ENCODE measurements at regions not wholly inside any gene's neighbourhood (a gene's known extent, or its start where the extent isn't known, plus 50 kb on each side); places are given as distances from the start of the nearest gene placed in this dataset.

DNA sequence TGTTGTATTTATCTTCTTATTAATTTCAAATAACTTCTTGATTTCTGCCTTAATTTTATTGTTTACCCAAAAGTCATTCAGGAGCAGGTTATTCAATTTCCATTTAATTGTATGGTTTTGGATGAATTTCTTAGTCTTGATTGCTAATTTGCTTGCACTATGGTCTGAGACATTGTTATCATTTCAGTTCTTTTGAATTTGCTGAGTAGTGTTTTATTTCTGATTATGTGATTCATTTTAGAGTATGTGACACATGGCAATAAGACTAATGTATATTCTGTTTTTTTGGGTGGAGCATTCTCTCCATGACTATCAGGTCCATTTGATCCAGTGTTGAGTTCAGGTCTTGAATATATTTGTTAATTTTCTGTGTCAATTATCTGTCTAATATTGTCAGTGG, 236.7 kb downstream of the EDA2R start:
- DNase-seq (ENCODE audit: low read depth, low spot score), result no peak
- no TSS peak for BruUV-seq (replicated peaks)
- Histone ChIP-seq H3K36me3 (ENCODE audit: control insufficient read depth in 2 of 2, insufficient read depth in 2 of 2, low read length in 1 of 2) (no peaks in the 10 kb centered on the region), H4K20me1 (ENCODE audit: control insufficient read depth, insufficient read depth) (no peaks in the 10 kb centered on the region), H3K27ac (ENCODE audit: control insufficient read depth, insufficient read depth) (no peak overlapping the region), H3K4me1 (ENCODE audit: control insufficient read depth, insufficient read depth, low read length) (no peaks in the 10 kb centered on the region), H3K9ac (ENCODE audit: control insufficient read depth, insufficient read depth, low read length) (no peak overlapping the region), H3K4me2 (ENCODE audit: control insufficient read depth, insufficient read depth) (no peak overlapping the region), H3K9me3 (replicated peaks; ENCODE audit: control insufficient read depth, insufficient read depth, low read length) (no peaks in the 10 kb centered on the region), H3K27me3 (replicated peaks in 1 of 2; ENCODE audit: control insufficient read depth in 2 of 2, insufficient read depth in 2 of 2, low read length in 1 of 2) (no peaks in the 10 kb centered on the region), H2AFZ (ENCODE audit: control insufficient read depth, low read depth, low read length) (no peak overlapping the region), H3K4me3 (no peak overlapping the region), H3K79me2 (ENCODE audit: control insufficient read depth, insufficient read depth, low read length) (no peaks in the 10 kb centered on the region)
- intact Hi-C loops (cut with micrococcal nuclease; ENCODE audit: unreplicated experiment), result loop anchor here (10.0 kb wide), 1 partner anchor 387 kb away; no protein-coding TSS in a partner anchor
- no peak for TF ChIP-seq NFXL1 (IDR thresholded peaks at IDR 0.05; ENCODE audit: borderline replicate concordance)
- TF ChIP-seq, protein P1, sequence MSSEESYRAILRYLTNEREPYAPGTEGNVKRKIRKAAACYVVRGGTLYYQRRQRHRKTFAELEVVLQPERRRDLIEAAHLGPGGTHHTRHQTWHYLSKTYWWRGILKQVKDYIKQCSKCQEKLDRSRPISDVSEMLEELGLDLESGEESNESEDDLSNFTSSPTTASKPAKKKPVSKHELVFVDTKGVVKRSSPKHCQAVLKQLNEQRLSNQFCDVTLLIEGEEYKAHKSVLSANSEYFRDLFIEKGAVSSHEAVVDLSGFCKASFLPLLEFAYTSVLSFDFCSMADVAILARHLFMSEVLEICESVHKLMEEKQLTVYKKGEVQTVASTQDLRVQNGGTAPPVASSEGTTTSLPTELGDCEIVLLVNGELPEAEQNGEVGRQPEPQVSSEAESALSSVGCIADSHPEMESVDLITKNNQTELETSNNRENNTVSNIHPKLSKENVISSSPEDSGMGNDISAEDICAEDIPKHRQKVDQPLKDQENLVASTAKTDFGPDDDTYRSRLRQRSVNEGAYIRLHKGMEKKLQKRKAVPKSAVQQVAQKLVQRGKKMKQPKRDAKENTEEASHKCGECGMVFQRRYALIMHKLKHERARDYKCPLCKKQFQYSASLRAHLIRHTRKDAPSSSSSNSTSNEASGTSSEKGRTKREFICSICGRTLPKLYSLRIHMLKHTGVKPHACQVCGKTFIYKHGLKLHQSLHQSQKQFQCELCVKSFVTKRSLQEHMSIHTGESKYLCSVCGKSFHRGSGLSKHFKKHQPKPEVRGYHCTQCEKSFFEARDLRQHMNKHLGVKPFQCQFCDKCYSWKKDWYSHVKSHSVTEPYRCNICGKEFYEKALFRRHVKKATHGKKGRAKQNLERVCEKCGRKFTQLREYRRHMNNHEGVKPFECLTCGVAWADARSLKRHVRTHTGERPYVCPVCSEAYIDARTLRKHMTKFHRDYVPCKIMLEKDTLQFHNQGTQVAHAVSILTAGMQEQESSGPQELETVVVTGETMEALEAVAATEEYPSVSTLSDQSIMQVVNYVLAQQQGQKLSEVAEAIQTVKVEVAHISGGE (CRISPR knock-in tag; IDR thresholded peaks at IDR 0.05), result no peak
- TF ChIP-seq, protein P2, sequence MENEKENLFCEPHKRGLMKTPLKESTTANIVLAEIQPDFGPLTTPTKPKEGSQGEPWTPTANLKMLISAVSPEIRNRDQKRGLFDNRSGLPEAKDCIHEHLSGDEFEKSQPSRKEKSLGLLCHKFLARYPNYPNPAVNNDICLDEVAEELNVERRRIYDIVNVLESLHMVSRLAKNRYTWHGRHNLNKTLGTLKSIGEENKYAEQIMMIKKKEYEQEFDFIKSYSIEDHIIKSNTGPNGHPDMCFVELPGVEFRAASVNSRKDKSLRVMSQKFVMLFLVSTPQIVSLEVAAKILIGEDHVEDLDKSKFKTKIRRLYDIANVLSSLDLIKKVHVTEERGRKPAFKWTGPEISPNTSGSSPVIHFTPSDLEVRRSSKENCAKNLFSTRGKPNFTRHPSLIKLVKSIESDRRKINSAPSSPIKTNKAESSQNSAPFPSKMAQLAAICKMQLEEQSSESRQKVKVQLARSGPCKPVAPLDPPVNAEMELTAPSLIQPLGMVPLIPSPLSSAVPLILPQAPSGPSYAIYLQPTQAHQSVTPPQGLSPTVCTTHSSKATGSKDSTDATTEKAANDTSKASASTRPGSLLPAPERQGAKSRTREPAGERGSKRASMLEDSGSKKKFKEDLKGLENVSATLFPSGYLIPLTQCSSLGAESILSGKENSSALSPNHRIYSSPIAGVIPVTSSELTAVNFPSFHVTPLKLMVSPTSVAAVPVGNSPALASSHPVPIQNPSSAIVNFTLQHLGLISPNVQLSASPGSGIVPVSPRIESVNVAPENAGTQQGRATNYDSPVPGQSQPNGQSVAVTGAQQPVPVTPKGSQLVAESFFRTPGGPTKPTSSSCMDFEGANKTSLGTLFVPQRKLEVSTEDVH (IDR thresholded peaks at IDR 0.05; ENCODE audit: low read depth, partially characterized antibody), result no peak
- no peak for TF ChIP-seq NBN (IDR thresholded peaks at IDR 0.05)
- POLR2A ChIA-PET, result no interaction called here
- FAIRE-seq, result no peak
- SMC1A ChIA-PET (ENCODE audit: uncharacterized antibody, unreplicated experiment), result no interaction called here
- no peak for ATAC-seq
- CTCF ChIA-PET, result no interaction called here
- in situ Hi-C loops (cut with MboI), result loop anchor here (10.0 kb wide), 1 partner anchor 397 kb away; no protein-coding TSS in a partner anchor
- RAD21 ChIA-PET (ENCODE audit: unreplicated experiment), result no interaction called here

Measured in GM12878 (cell line).